Chondrocyte (in vitro differentiated cells): ENCODE measurements at regions not wholly inside any gene's neighbourhood (a gene's known extent, or its start where the extent isn't known, plus 50 kb on each side); places are given as distances from the start of the nearest gene placed in this dataset.
A peak's percentile ranks its signal among the peaks of the same experiment; 100 is the strongest.
"Not testable (repeated sequence)": the region's sequence is repeated elsewhere in the genome, so short reads cannot be mapped to it uniquely, and the experiment has no call there.

Source experiments
- DNase-seq: peaks from one replicate; pipeline ENCODE4 v3.0.0; 2021; ENCODE audit warnings: mixed read lengths, low spot score
- H3K27ac Mint-ChIP-seq: one replicate; pipeline ENCODE4 v1.8.0; 2021; ENCODE audit warnings: mild to moderate bottlenecking, moderate library complexity, mixed read lengths; ENCODE audit not compliant: unreplicated experiment
- H3K27me3 Mint-ChIP-seq: 2 replicates; pipeline ENCODE4 v1.8.0; 2021; ENCODE audit warnings: low read depth, mixed read lengths
- H3K36me3 Mint-ChIP-seq: 2 replicates; pipeline ENCODE4 v1.8.0; 2021; ENCODE audit warnings: low read depth, mixed read lengths
- H3K4me1 Mint-ChIP-seq: 2 replicates; pipeline ENCODE4 v1.8.0; 2021; ENCODE audit warnings: low read depth, mild to moderate bottlenecking, mixed read lengths
- H3K4me3 Mint-ChIP-seq: one replicate; pipeline ENCODE4 v1.8.0; 2021; ENCODE audit warnings: mild to moderate bottlenecking, moderate library complexity, mixed read lengths; ENCODE audit not compliant: unreplicated experiment
- H3K9me3 Mint-ChIP-seq: 2 replicates; pipeline ENCODE4 v1.8.0; 2021; ENCODE audit warnings: low read depth, mixed read lengths
- CTCF ChIP-seq: fragments of 200-600 bp; sonication (generic); IDR thresholded peaks from 2 replicates; pipeline ENCODE4 v1.5.0; 2021; ENCODE audit warnings: antibody characterized with exemption, mild to moderate bottlenecking, moderate library complexity

GRCh38 chr10:59047957-59048618, 128.4 kb upstream of the PHYHIPL start:
- Mint-ChIP-seq H3K27me3 (peaks cover 2% of the 10 kb centered on the region), H3K9me3 (peaks cover 9% of the 10 kb centered on the region), H3K36me3 (no peaks in the 10 kb centered on the region), H3K4me3 (no peak overlapping the region), H3K27ac (no peak overlapping the region), H3K4me1 (peaks cover 7% of the 10 kb centered on the region)
- no peak for DNase-seq
- TF ChIP-seq CTCF, result no peak

GRCh38 chr10:59053502-59053901, 122.9 kb upstream of the PHYHIPL start:
- not testable (repeated sequence) for H3K27ac Mint-ChIP-seq, DNase-seq, H3K4me3 Mint-ChIP-seq, H3K27me3 Mint-ChIP-seq, H3K36me3 Mint-ChIP-seq
- H3K4me1 Mint-ChIP-seq, result peaks cover 18% of the 10 kb centered on the region
- H3K9me3 Mint-ChIP-seq, result peaks cover 20% of the 10 kb centered on the region

- H3K36me3 Mint-ChIP-seq, result peaks cover 4% of the 10 kb centered on the region
- DNase-seq, result no peak
- peaks cover 18% of the 10 kb centered on the region for H3K4me1 Mint-ChIP-seq
- no peak overlapping the region for H3K4me3 Mint-ChIP-seq
- TF ChIP-seq CTCF, result no peak
- H3K9me3 Mint-ChIP-seq, result peaks cover 16% of the 10 kb centered on the region
- H3K27ac Mint-ChIP-seq, result peak overlapping the region; percentile 10
- H3K27me3 Mint-ChIP-seq, result peaks cover 3% of the 10 kb centered on the region
Measured at GRCh38 chr10:59055045-59055444, 121.4 kb upstream of the PHYHIPL start.

GRCh38 chr10:59057345-59057744, 119.1 kb upstream of the PHYHIPL start:
- no peak for DNase-seq
- Mint-ChIP-seq H3K36me3 (peaks cover 4% of the 10 kb centered on the region), H3K4me1 (peaks cover 18% of the 10 kb centered on the region), H3K27ac (no peak overlapping the region), H3K4me3 (no peak overlapping the region), H3K9me3 (peaks cover 10% of the 10 kb centered on the region), H3K27me3 (peaks cover 3% of the 10 kb centered on the region)
- TF ChIP-seq CTCF, result no peak

- H3K9me3 Mint-ChIP-seq, result no peaks in the 10 kb centered on the region
- H3K27me3 Mint-ChIP-seq, result peaks cover 13% of the 10 kb centered on the region
- H3K4me1 Mint-ChIP-seq, result peaks cover 10% of the 10 kb centered on the region
- H3K4me3 Mint-ChIP-seq, result no peak overlapping the region
- no peak overlapping the region for H3K27ac Mint-ChIP-seq
- peaks cover 2% of the 10 kb centered on the region for H3K36me3 Mint-ChIP-seq
- DNase-seq, result no peak
- no peak for TF ChIP-seq CTCF
Measured at GRCh38 chr10:59060852-59061251, 115.6 kb upstream of the PHYHIPL start.

- no peaks in the 10 kb centered on the region for H3K4me1 Mint-ChIP-seq
- H3K9me3 Mint-ChIP-seq, result peaks cover 3% of the 10 kb centered on the region
- no peak for DNase-seq
- TF ChIP-seq CTCF, result no peak
- no peak overlapping the region for H3K4me3 Mint-ChIP-seq
- peaks cover 16% of the 10 kb centered on the region for H3K27me3 Mint-ChIP-seq
- no peak overlapping the region for H3K27ac Mint-ChIP-seq
- H3K36me3 Mint-ChIP-seq, result peaks cover 2% of the 10 kb centered on the region
Measured at GRCh38 chr10:59063491-59063890, 113.0 kb upstream of the PHYHIPL start.
